ENCODE measurements at regions not wholly inside any gene's neighbourhood (a gene's known extent, or its start where the extent isn't known, plus 50 kb on each side); places are given as distances from the start of the nearest gene placed in this dataset.

DNA sequence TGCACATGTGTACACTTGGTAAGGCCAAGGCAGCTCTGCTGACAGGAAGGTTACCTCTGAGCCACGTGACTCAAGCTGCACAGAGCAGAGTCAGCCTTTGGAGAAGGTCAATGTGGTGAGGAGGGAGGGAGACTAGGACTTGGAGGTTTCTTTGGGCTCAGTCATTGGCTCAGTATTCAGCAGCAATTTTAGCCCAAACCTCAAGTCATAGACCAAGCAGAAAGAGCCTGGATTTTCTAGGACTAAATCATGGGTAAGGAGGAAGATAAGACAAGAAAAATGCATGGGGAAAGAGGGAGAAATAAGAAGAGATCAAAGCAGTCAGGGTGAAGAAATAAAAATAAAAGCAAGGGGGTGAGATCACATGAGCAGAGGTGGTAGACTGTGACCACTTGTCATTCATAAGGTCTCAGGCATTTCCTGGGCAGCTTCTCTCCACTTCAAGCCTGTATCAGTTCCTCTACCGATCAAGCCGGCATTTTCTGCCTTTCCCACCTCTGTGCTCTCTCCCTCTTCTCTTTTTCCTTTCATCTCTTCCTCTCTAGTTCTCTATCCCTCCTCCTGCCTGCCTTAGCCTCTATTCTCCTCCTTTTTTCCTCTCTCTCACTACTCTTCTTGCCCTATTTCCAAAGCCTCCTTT, 51.7 kb upstream of the DUSP10 start:
- H3K27me3 ChIP-seq (ENCODE audit: insufficient read depth, low read length, poor library complexity, severe bottlenecking): no peaks in the 10 kb centered on the region
- H3K9ac ChIP-seq (ENCODE audit: low read depth, low read length, poor library complexity, severe bottlenecking): peak overlapping the region; percentile 18
- no peak for TF ChIP-seq EZH2phosphoT487 (IDR thresholded peaks at IDR 0.05; ENCODE audit: borderline replicate concordance)
- TF ChIP-seq, protein P1, sequence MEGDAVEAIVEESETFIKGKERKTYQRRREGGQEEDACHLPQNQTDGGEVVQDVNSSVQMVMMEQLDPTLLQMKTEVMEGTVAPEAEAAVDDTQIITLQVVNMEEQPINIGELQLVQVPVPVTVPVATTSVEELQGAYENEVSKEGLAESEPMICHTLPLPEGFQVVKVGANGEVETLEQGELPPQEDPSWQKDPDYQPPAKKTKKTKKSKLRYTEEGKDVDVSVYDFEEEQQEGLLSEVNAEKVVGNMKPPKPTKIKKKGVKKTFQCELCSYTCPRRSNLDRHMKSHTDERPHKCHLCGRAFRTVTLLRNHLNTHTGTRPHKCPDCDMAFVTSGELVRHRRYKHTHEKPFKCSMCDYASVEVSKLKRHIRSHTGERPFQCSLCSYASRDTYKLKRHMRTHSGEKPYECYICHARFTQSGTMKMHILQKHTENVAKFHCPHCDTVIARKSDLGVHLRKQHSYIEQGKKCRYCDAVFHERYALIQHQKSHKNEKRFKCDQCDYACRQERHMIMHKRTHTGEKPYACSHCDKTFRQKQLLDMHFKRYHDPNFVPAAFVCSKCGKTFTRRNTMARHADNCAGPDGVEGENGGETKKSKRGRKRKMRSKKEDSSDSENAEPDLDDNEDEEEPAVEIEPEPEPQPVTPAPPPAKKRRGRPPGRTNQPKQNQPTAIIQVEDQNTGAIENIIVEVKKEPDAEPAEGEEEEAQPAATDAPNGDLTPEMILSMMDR (conservative IDR thresholded peaks at IDR 0.05; ENCODE audit: low read length): no peak
- H3K4me3 ChIP-seq (ENCODE audit: low read length, poor library complexity, severe bottlenecking): no peak overlapping the region
- H3K36me3 ChIP-seq (ENCODE audit: insufficient read depth, low read length): no peaks in the 10 kb centered on the region
- H3F3A ChIP-seq (ENCODE audit: low read depth): no peaks in the 10 kb centered on the region
- H3K4me2 ChIP-seq (ENCODE audit: low read depth, low read length, poor library complexity, severe bottlenecking): peak overlapping the region; percentile 45
- H3K79me2 ChIP-seq (ENCODE audit: insufficient read depth, low read length): no peaks in the 10 kb centered on the region
- H3K9me3 ChIP-seq (ENCODE audit: insufficient read depth, low read depth, low read length): no peaks in the 10 kb centered on the region
- H3K4me1 ChIP-seq (ENCODE audit: insufficient read depth, low read length, poor library complexity, severe bottlenecking): peaks cover 17% of the 10 kb centered on the region
- no peaks in the 10 kb centered on the region for H3K9me2 ChIP-seq (replicated peaks; ENCODE audit: low read depth, low read length)
- no peaks in the 10 kb centered on the region for H4K20me1 ChIP-seq (ENCODE audit: insufficient read depth, low read length, poor library complexity, severe bottlenecking)
- H2AFZ ChIP-seq (ENCODE audit: low read length): 0 out of 2 replicates have a peak overlapping the region, but pooled peaks have one; percentile 14

DNA sequence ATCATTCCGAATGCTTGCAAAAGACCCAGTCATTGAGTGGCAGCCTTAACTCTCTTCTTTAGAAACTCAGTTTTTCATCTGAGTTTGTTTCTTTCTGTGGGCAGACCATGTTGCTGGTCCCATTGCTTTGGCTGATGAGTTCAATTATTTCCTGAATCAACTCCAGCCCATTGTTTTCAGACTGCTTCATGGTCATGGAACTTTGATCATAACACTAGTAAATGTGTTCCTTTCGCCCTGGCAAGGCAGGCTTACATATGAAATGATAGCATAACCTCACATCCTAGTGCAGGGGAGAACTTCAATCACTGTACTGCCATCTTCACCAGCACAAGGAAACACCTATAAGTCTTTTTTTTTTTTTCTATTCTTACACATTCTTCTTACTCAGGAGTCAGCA, 50.0 kb upstream of the DUSP10 start:
- no peaks in the 10 kb centered on the region for H3K79me2 ChIP-seq (ENCODE audit: insufficient read depth, low read length)
- H3K9ac ChIP-seq (ENCODE audit: low read depth, low read length, poor library complexity, severe bottlenecking): no peak overlapping the region
- no peak overlapping the region for H3K4me2 ChIP-seq (ENCODE audit: low read depth, low read length, poor library complexity, severe bottlenecking)
- H3K36me3 ChIP-seq (ENCODE audit: insufficient read depth, low read length): no peaks in the 10 kb centered on the region
- no peaks in the 10 kb centered on the region for H3F3A ChIP-seq (ENCODE audit: low read depth)
- H3K9me3 ChIP-seq (ENCODE audit: insufficient read depth, low read depth, low read length): no peaks in the 10 kb centered on the region
- no peaks in the 10 kb centered on the region for H4K20me1 ChIP-seq (ENCODE audit: insufficient read depth, low read length, poor library complexity, severe bottlenecking)
- no peak overlapping the region for H3K4me3 ChIP-seq (ENCODE audit: low read length, poor library complexity, severe bottlenecking)
- no peaks in the 10 kb centered on the region for H3K9me2 ChIP-seq (replicated peaks; ENCODE audit: low read depth, low read length)
- H2AFZ ChIP-seq (ENCODE audit: low read length): no peak overlapping the region
- TF ChIP-seq, protein P1 (conservative IDR thresholded peaks at IDR 0.05; ENCODE audit: low read length): no peak
- TF ChIP-seq EZH2phosphoT487 (IDR thresholded peaks at IDR 0.05; ENCODE audit: borderline replicate concordance): no peak
- H3K27me3 ChIP-seq (ENCODE audit: insufficient read depth, low read length, poor library complexity, severe bottlenecking): no peaks in the 10 kb centered on the region
- H3K4me1 ChIP-seq (ENCODE audit: insufficient read depth, low read length, poor library complexity, severe bottlenecking): peaks cover 17% of the 10 kb centered on the region
